OCI-LY3 (cell line): ENCODE measurements at regions not wholly inside any gene's neighbourhood (a gene's known extent, or its start where the extent isn't known, plus 50 kb on each side); places are given as distances from the start of the nearest gene placed in this dataset.

Experiments used
- H2AFZ ChIP-seq: fragments of 200-600, 300-600 bp; shearing (Covaris generic); 2 replicates; pipeline ENCODE4 v1.6.0; 2014; ENCODE audit warnings: antibody characterized with exemption, low read depth, low read length
- H3K27ac ChIP-seq: fragments of 200-600, 300-600 bp; sonication (generic); 2 replicates; pipeline ENCODE4 v1.5.1; 2014; ENCODE audit warnings: mild to moderate bottlenecking, low read length, moderate library complexity, mixed read lengths
- H3K27me3 ChIP-seq: fragments of 200-600, 300-600 bp; sonication (generic); 2 replicates; pipeline ENCODE4 v1.6.1; 2014; ENCODE audit warnings: low read depth, low read length, mixed read lengths
- H3K36me3 ChIP-seq: fragments of 200-600, 300-600 bp; sonication (generic); replicated peaks from 2 replicates; pipeline ENCODE3; 2014; ENCODE audit warnings: low read depth, low read length, mixed read lengths
- H3K4me1 ChIP-seq: fragments of 300-600, 200-600 bp; sonication (generic); 2 replicates; pipeline ENCODE4 v1.6.1; 2014; ENCODE audit warnings: low read length, mixed read lengths
- H3K4me2 ChIP-seq: fragments of 200-600, 300-600 bp; sonication (generic); 2 replicates; pipeline ENCODE4 v1.6.1; 2014; ENCODE audit warnings: low read length, mixed read lengths
- H3K4me3 ChIP-seq: fragments of 300-600, 200-600 bp; sonication (generic); 2 replicates; pipeline ENCODE4 v1.5.1; 2014; ENCODE audit warnings: antibody characterized with exemption, mild to moderate bottlenecking, low read length, moderate library complexity
- H3K79me2 ChIP-seq: fragments of 300-600, 200-600 bp; shearing (Covaris generic); 2 replicates; pipeline ENCODE4 v1.6.1; 2014; ENCODE audit warnings: mild to moderate bottlenecking, low read length, mixed read lengths
- H3K9ac ChIP-seq: fragments of 300-600, 200-600 bp; shearing (Covaris generic); 2 replicates; pipeline ENCODE4 v1.6.0; 2014; ENCODE audit warnings: mild to moderate bottlenecking, low read length, moderate library complexity
- H3K9me3 ChIP-seq: fragments of 200-600, 300-600 bp; shearing (Covaris generic); 2 replicates; pipeline ENCODE4 v1.6.1; 2014; ENCODE audit warnings: low read length, mixed read lengths; ENCODE audit not compliant: insufficient read depth
- H4K20me1 ChIP-seq: fragments of 200-600, 300-600 bp; sonication (generic); 2 replicates; pipeline ENCODE4 v1.6.1; 2016; ENCODE audit warnings: low read length, mixed read lengths; ENCODE audit not compliant: insufficient read depth
- EZH2phosphoT487 ChIP-seq: fragments of 200-600 bp; shearing (Covaris generic); IDR thresholded peaks from 2 replicates; pipeline ENCODE4 v1.6.1; 2018; ENCODE audit warnings: antibody characterized with exemption, mixed run types, low read depth
- TF ChIP-seq, protein P1 (sequence below): fragments of 200-600, 300-600 bp; sonication (generic); IDR thresholded peaks from 2 replicates; pipeline ENCODE4 v1.5.1; 2014; ENCODE audit warnings: antibody characterized with exemption, low read length, low read depth

DNA sequence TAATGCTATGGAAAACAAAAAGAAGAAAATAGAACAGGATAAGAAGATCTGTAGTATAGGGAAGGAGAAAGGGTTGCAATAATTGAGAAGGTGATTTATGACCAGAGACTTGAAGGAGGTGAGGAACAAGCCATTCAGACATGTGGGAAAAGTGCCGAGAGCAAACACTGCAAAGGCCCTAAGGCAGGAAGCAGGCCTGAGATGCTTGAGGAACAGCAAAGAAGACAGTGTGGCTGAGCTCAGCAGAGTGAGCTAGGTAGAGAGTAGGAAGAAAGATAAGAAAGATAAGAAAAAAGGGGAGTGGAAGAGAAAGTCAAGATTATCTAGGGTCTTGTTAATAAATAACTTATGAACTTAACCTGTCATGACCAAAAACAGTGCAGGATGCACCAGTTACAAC lies 671.8 kb downstream of the RPS29 start:
- Histone ChIP-seq H3K4me3 (no peak overlapping the region), H3K27ac (no peak overlapping the region), H3K9me3 (no peaks in the 10 kb centered on the region), H4K20me1 (no peaks in the 10 kb centered on the region), H3K79me2 (no peaks in the 10 kb centered on the region), H3K9ac (no peak overlapping the region), H3K4me2 (no peak overlapping the region), H2AFZ (no peak overlapping the region), H3K27me3 (no peaks in the 10 kb centered on the region), H3K4me1 (no peaks in the 10 kb centered on the region), H3K36me3 (no peaks in the 10 kb centered on the region)
- TF ChIP-seq EZH2phosphoT487 = no peak
- TF ChIP-seq, protein P1, sequence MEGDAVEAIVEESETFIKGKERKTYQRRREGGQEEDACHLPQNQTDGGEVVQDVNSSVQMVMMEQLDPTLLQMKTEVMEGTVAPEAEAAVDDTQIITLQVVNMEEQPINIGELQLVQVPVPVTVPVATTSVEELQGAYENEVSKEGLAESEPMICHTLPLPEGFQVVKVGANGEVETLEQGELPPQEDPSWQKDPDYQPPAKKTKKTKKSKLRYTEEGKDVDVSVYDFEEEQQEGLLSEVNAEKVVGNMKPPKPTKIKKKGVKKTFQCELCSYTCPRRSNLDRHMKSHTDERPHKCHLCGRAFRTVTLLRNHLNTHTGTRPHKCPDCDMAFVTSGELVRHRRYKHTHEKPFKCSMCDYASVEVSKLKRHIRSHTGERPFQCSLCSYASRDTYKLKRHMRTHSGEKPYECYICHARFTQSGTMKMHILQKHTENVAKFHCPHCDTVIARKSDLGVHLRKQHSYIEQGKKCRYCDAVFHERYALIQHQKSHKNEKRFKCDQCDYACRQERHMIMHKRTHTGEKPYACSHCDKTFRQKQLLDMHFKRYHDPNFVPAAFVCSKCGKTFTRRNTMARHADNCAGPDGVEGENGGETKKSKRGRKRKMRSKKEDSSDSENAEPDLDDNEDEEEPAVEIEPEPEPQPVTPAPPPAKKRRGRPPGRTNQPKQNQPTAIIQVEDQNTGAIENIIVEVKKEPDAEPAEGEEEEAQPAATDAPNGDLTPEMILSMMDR = no peak

DNA sequence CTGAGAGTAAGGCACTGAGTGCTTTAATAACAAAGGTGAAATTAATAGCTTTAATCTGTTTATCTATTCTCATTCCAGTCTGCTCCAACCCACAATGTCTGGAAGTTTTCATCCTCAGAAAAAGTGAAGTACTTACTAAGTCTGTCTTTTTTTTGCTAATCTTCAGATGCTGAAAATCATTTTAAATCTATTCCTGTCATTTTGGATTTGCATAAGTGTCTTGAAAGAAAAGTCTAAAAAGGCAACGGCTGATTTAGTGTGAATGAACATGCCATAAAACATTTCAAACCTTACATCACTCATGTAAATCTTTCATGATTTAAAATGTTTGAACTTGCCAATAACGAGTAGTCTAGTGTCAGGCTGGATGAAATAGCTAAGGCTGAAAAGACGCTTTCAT lies 685.6 kb downstream of the RPS29 start:
- Histone ChIP-seq H3K79me2 (no peaks in the 10 kb centered on the region), H2AFZ (no peak overlapping the region), H3K27me3 (no peaks in the 10 kb centered on the region), H3K4me3 (no peak overlapping the region), H4K20me1 (no peaks in the 10 kb centered on the region), H3K27ac (no peak overlapping the region), H3K4me2 (no peak overlapping the region), H3K36me3 (no peaks in the 10 kb centered on the region), H3K9me3 (no peaks in the 10 kb centered on the region), H3K4me1 (no peaks in the 10 kb centered on the region), H3K9ac (no peak overlapping the region)
- TF ChIP-seq, protein P1 = no peak
- no peak for TF ChIP-seq EZH2phosphoT487

GRCh38 chr14:48890333-48890732 lies 695.8 kb downstream of the RPS29 start:
- H3K4me3 ChIP-seq = no peak overlapping the region
- H3K79me2 ChIP-seq = no peaks in the 10 kb centered on the region
- H3K4me2 ChIP-seq = no peak overlapping the region

GRCh38 chr14:48876806-48877340 lies 709.3 kb downstream of the RPS29 start:
- no peaks in the 10 kb centered on the region for H3K36me3 ChIP-seq
- H3K4me1 ChIP-seq = no peaks in the 10 kb centered on the region
- no peak overlapping the region for H2AFZ ChIP-seq
- no peak overlapping the region for H3K4me3 ChIP-seq
- H3K79me2 ChIP-seq = no peaks in the 10 kb centered on the region
- no peaks in the 10 kb centered on the region for H3K9me3 ChIP-seq
- no peak overlapping the region for H3K27ac ChIP-seq
- H4K20me1 ChIP-seq = no peaks in the 10 kb centered on the region
- no peak for TF ChIP-seq EZH2phosphoT487
- TF ChIP-seq, protein P1 = no peak
- H3K4me2 ChIP-seq = no peak overlapping the region
- no peaks in the 10 kb centered on the region for H3K27me3 ChIP-seq
- no peak overlapping the region for H3K9ac ChIP-seq

More at GRCh38 chr14:48890333-48890732, 695.8 kb downstream of the RPS29 start:
- no peaks in the 10 kb centered on the region for H3K36me3 ChIP-seq
- TF ChIP-seq EZH2phosphoT487 = no peak
- TF ChIP-seq, protein P1 = no peak
- no peaks in the 10 kb centered on the region for H3K27me3 ChIP-seq
- H3K9ac ChIP-seq = no peak overlapping the region
- H3K27ac ChIP-seq = no peak overlapping the region
- no peaks in the 10 kb centered on the region for H3K9me3 ChIP-seq
- peaks cover 5% of the 10 kb centered on the region; the same call in 1 of the 2 replicates for H3K4me1 ChIP-seq
- H2AFZ ChIP-seq = no peak overlapping the region
- no peaks in the 10 kb centered on the region for H4K20me1 ChIP-seq
